GM13976 (cell line): ENCODE measurements at regions not wholly inside any gene's neighbourhood (a gene's known extent, or its start where the extent isn't known, plus 50 kb on each side); places are given as distances from the start of the nearest gene placed in this dataset.

Source experiments
- DNase-seq: peaks from one replicate; pipeline ENCODE4 v3.0.0; 2012; ENCODE audit warnings: low spot score
- in situ Hi-C: fragments of 300-500 bp; cut with MboI; formaldehyde crosslinking; loops from one replicate; pipeline ENCODE4 v1.12.0; 2022; ENCODE audit warnings: low sequenced_read_pairs, mixed read lengths, inconsistent platforms; ENCODE audit not compliant: unreplicated experiment
- TF ChIP-seq, protein P1 (sequence below): IDR thresholded peaks from 2 replicates; pipeline ENCODE4 v1.5.1; 2012; ENCODE audit warnings: borderline replicate concordance, mild to moderate bottlenecking; ENCODE audit not compliant: insufficient read depth; ENCODE audit errors: extremely low read depth, missing control alignments, control extremely low read depth

DNA sequence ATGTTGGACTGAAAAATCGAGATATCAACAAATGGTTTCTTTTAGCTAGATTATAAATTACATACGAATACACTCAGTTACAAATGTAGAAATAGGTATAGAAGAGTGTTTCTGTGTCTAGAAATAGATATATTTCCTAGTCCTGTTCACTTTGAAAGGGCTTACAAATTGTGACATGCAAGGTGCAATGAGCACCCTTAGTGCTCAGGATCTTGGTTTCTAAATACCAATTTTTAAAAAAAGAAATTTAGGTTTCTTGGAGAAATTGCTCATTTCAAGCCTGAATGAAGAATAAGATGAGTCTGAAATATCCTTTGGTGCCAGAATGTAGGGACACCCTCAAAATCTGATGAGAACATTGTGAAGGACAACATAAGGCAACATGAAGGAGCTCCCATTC, 306.0 kb downstream of the CRPPA start:
- DNase-seq, result no peak
- TF ChIP-seq, protein P1, sequence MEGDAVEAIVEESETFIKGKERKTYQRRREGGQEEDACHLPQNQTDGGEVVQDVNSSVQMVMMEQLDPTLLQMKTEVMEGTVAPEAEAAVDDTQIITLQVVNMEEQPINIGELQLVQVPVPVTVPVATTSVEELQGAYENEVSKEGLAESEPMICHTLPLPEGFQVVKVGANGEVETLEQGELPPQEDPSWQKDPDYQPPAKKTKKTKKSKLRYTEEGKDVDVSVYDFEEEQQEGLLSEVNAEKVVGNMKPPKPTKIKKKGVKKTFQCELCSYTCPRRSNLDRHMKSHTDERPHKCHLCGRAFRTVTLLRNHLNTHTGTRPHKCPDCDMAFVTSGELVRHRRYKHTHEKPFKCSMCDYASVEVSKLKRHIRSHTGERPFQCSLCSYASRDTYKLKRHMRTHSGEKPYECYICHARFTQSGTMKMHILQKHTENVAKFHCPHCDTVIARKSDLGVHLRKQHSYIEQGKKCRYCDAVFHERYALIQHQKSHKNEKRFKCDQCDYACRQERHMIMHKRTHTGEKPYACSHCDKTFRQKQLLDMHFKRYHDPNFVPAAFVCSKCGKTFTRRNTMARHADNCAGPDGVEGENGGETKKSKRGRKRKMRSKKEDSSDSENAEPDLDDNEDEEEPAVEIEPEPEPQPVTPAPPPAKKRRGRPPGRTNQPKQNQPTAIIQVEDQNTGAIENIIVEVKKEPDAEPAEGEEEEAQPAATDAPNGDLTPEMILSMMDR, result no peak
- in situ Hi-C loops, result no loop called here

DNA sequence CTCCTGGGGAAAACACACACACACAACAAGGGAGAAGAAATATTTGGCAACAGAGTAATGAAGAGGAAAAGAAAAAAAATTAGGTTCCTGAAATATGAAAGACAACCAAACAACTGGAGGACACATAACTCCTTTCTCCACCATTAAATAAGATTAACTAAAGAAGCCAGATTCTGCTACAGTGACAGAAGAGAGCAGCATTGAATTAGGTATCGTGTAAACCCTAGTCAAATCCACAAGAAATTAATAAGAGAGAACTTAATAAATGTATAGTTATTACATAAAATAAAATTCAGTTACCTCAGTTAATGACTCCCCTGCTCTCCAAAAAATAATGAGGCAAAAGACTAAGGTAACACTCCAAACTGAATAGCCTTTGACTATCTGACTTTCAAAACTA, 306.7 kb downstream of the CRPPA start:
- in situ Hi-C loops, result no loop called here
- no peak for DNase-seq
- TF ChIP-seq, protein P1, result no peak

DNA sequence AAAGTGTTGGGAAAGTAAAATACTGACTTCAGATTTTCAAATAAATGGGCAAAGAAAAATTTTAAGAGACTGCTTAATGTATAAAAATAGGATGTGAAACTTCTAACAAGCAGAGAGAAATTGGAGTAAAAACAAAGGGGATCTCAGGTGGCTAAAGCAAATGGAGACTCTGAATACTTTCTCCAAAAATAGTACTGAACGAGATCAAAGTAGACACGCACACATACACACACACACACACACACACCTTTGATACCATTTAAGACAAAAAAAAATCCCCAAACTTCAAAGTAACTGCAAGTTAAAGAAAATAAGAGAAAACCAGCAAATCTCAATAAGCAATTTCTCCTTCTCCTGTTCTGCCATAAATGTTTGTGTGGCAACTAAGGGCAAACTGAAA, 307.3 kb downstream of the CRPPA start:
- DNase-seq, result no peak
- in situ Hi-C loops, result no loop called here
- TF ChIP-seq, protein P1, result no peak

DNA sequence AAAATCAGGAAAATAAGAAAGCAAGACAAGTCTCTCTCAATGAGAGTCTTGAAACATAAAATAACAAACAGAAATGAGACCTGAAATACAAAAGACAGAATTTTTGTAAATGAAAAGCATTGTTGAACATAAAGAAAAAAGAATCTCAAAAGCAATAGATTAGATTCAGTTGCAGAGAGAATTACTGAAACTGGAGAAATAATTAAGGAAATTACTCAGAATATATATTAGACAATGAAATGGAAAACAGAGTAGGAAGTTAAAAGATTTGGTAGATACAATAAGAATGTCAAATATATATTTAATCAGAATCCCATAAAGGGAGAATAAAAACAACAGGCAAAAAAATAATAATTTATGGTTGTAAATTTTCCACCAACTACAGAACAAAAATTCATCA, 308.3 kb downstream of the CRPPA start:
- DNase-seq, result no peak
- TF ChIP-seq, protein P1, result no peak
- in situ Hi-C loops, result no loop called here

DNA sequence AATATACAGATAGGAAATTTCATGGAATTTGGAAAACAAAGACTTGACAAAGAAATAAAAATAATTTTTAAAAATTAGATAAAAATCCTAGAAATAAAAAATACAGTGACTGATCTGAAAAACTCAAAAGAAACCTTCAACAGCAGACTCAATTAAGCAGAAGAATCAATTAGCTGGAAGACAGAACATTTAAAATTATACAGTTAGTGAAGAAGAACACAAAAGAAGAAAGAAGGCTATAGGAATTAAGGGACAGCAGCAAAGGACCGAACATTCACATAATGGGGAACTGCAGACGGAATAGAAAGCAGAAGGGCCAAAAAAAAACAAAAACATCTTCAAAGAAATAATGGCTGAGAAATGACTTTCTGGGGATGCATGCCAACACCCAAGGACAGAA, 314.5 kb downstream of the CRPPA start:
- no peak for DNase-seq
- in situ Hi-C loops, result no loop called here
- TF ChIP-seq, protein P1, result no peak

DNA sequence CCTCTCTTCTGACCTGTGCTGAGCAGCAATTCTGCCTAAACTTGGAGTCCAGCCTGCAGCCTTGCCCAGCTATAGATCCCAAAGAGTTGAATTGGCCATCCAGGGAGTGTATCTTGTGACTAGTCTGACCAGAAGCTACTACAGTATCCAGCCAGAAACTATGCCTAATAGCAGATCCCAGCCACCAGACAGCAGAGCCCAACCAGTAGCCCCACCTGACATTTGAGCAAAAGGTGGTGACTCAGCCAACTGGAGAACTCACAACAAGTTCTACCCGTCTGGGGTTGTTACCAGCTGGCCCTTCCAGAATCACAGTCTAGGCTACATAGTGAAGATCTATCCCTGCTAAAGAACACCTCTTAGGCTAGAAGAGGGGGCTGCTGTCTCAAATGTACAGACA, 315.0 kb downstream of the CRPPA start:
- TF ChIP-seq, protein P1, result no peak
- in situ Hi-C loops, result no loop called here
- DNase-seq, result no peak
